ENCODE measurements at regions not wholly inside any gene's neighbourhood (a gene's known extent, or its start where the extent isn't known, plus 50 kb on each side); places are given as distances from the start of the nearest gene placed in this dataset.

GRCh38 chr15:97525809-97526208 lies 434.7 kb upstream of the ARRDC4 start:
- FAIRE-seq, result no peak

GRCh38 chr15:97528238-97528637 lies 432.3 kb upstream of the ARRDC4 start:
- no peak for FAIRE-seq

GRCh38 chr15:97545799-97546198 lies 414.7 kb upstream of the ARRDC4 start:
- FAIRE-seq, result no peak

GRCh38 chr15:97547381-97547780 lies 413.1 kb upstream of the ARRDC4 start:
- FAIRE-seq, result no peak

- FAIRE-seq, result no peak
These were observed 399.0 kb upstream of the ARRDC4 start for GRCh38 chr15:97561529-97561928.

GRCh38 chr15:97563516-97563915 lies 397.0 kb upstream of the ARRDC4 start:
- FAIRE-seq, result no peak

GRCh38 chr15:97566961-97567360 lies 393.5 kb upstream of the ARRDC4 start:
- FAIRE-seq, result no peak

GRCh38 chr15:97567411-97567810 lies 393.1 kb upstream of the ARRDC4 start:
- no peak for FAIRE-seq

- FAIRE-seq, result no peak
These were observed 383.4 kb upstream of the ARRDC4 start for GRCh38 chr15:97576929-97577645.

- FAIRE-seq, result no peak
These were observed 375.1 kb upstream of the ARRDC4 start for GRCh38 chr15:97585408-97585807.

GRCh38 chr15:97592778-97593177 lies 367.7 kb upstream of the ARRDC4 start:
- FAIRE-seq, result no peak

GRCh38 chr15:97597801-97598200 lies 362.7 kb upstream of the ARRDC4 start:
- no peak for FAIRE-seq

- no peak for FAIRE-seq
These were observed 362.1 kb upstream of the ARRDC4 start for GRCh38 chr15:97598353-97598798.

- FAIRE-seq, result no peak
These were observed 360.3 kb upstream of the ARRDC4 start for GRCh38 chr15:97600190-97600589.

- FAIRE-seq, result no peak
These were observed 355.8 kb upstream of the ARRDC4 start for GRCh38 chr15:97604677-97605076.

- FAIRE-seq, result no peak
These were observed 345.4 kb upstream of the ARRDC4 start for GRCh38 chr15:97615114-97615513.

- FAIRE-seq, result no peak
These were observed 337.3 kb upstream of the ARRDC4 start for GRCh38 chr15:97623091-97623661.

- no peak for FAIRE-seq
These were observed 332.9 kb upstream of the ARRDC4 start for GRCh38 chr15:97627634-97628033.

GRCh38 chr15:97645758-97646157 lies 314.7 kb upstream of the ARRDC4 start:
- FAIRE-seq, result no peak

- FAIRE-seq, result no peak
These were observed 311.8 kb upstream of the ARRDC4 start for GRCh38 chr15:97648728-97649127.

- no peak for FAIRE-seq
These were observed 308.5 kb upstream of the ARRDC4 start for GRCh38 chr15:97652041-97652440.

GRCh38 chr15:97652700-97653167 lies 307.8 kb upstream of the ARRDC4 start:
- FAIRE-seq, result no peak

GRCh38 chr15:97653896-97654295 lies 306.6 kb upstream of the ARRDC4 start:
- FAIRE-seq, result no peak

GRCh38 chr15:97654481-97655076 lies 305.9 kb upstream of the ARRDC4 start:
- no peak for FAIRE-seq

Measured in TTC549 (cell line).